ENCODE measurements at regions not wholly inside any gene's neighbourhood (a gene's known extent, or its start where the extent isn't known, plus 50 kb on each side); places are given as distances from the start of the nearest gene placed in this dataset.
"Not testable (repeated sequence)": the region's sequence is repeated elsewhere in the genome, so short reads cannot be mapped to it uniquely, and the experiment has no call there.

GRCh38 chr20:30871127-30871526 is 386.3 kb upstream of the DEFB115 start:
- H3K9me3 ChIP-seq (ENCODE audit: insufficient read depth, low read length); H3K4me2 ChIP-seq (ENCODE audit: low read depth, low read length, poor library complexity, severe bottlenecking); H3K4me3 ChIP-seq (ENCODE audit: insufficient read depth, low read length, poor library complexity, severe bottlenecking); H3K36me3 ChIP-seq (ENCODE audit: low read length); H3F3A ChIP-seq (ENCODE audit: insufficient read depth); H3K27me3 ChIP-seq (ENCODE audit: low read length); H4K20me1 ChIP-seq (ENCODE audit: low read depth, low read length); H3K79me2 ChIP-seq (ENCODE audit: insufficient read depth, low read length); H3K27ac ChIP-seq (ENCODE audit: low read depth, low read length); H2AFZ ChIP-seq (ENCODE audit: low read depth, low read length, severe bottlenecking); H3K9ac ChIP-seq (ENCODE audit: low read length); H3K9me2 ChIP-seq (replicated peaks; ENCODE audit: insufficient read depth, low read length): not testable (repeated sequence)

- not testable (repeated sequence) for H3K9me2 ChIP-seq (replicated peaks; ENCODE audit: insufficient read depth, low read length); H3K27ac ChIP-seq (ENCODE audit: low read depth, low read length); H3F3A ChIP-seq (ENCODE audit: insufficient read depth); H3K9me3 ChIP-seq (ENCODE audit: insufficient read depth, low read length); H3K9ac ChIP-seq (ENCODE audit: low read length); H3K27me3 ChIP-seq (ENCODE audit: low read length); H3K36me3 ChIP-seq (ENCODE audit: low read length); H3K4me3 ChIP-seq (ENCODE audit: insufficient read depth, low read length, poor library complexity, severe bottlenecking); H2AFZ ChIP-seq (ENCODE audit: low read depth, low read length, severe bottlenecking); H3K4me2 ChIP-seq (ENCODE audit: low read depth, low read length, poor library complexity, severe bottlenecking); H4K20me1 ChIP-seq (ENCODE audit: low read depth, low read length); H3K79me2 ChIP-seq (ENCODE audit: insufficient read depth, low read length)
These were observed 385.2 kb upstream of the DEFB115 start for GRCh38 chr20:30872252-30872651.

GRCh38 chr20:30875868-30876267 is 381.6 kb upstream of the DEFB115 start:
- not testable (repeated sequence) for H3K36me3 ChIP-seq (ENCODE audit: low read length); H3K4me3 ChIP-seq (ENCODE audit: insufficient read depth, low read length, poor library complexity, severe bottlenecking); H3K4me2 ChIP-seq (ENCODE audit: low read depth, low read length, poor library complexity, severe bottlenecking); H3K79me2 ChIP-seq (ENCODE audit: insufficient read depth, low read length); H3K27me3 ChIP-seq (ENCODE audit: low read length); H4K20me1 ChIP-seq (ENCODE audit: low read depth, low read length); H3K27ac ChIP-seq (ENCODE audit: low read depth, low read length); H3K9me2 ChIP-seq (replicated peaks; ENCODE audit: insufficient read depth, low read length); H3K9me3 ChIP-seq (ENCODE audit: insufficient read depth, low read length); H3F3A ChIP-seq (ENCODE audit: insufficient read depth); H2AFZ ChIP-seq (ENCODE audit: low read depth, low read length, severe bottlenecking); H3K9ac ChIP-seq (ENCODE audit: low read length)

- H3K36me3 ChIP-seq (ENCODE audit: low read length); H3K4me2 ChIP-seq (ENCODE audit: low read depth, low read length, poor library complexity, severe bottlenecking); H3K9me3 ChIP-seq (ENCODE audit: insufficient read depth, low read length); H3K27ac ChIP-seq (ENCODE audit: low read depth, low read length); H2AFZ ChIP-seq (ENCODE audit: low read depth, low read length, severe bottlenecking); H3K9ac ChIP-seq (ENCODE audit: low read length); H3F3A ChIP-seq (ENCODE audit: insufficient read depth); H3K27me3 ChIP-seq (ENCODE audit: low read length); H3K4me3 ChIP-seq (ENCODE audit: insufficient read depth, low read length, poor library complexity, severe bottlenecking); H3K79me2 ChIP-seq (ENCODE audit: insufficient read depth, low read length); H4K20me1 ChIP-seq (ENCODE audit: low read depth, low read length); H3K9me2 ChIP-seq (replicated peaks; ENCODE audit: insufficient read depth, low read length): not testable (repeated sequence)
These were observed 366.1 kb upstream of the DEFB115 start for GRCh38 chr20:30891400-30891799.

GRCh38 chr20:30892541-30893345 is 364.7 kb upstream of the DEFB115 start:
- Histone ChIP-seq H2AFZ (ENCODE audit: low read depth, low read length, severe bottlenecking) (no peak overlapping the region), H3K4me3 (ENCODE audit: insufficient read depth, low read length, poor library complexity, severe bottlenecking) (no peak overlapping the region), H3K36me3 (ENCODE audit: low read length) (no peaks in the 10 kb centered on the region), H3K9me3 (ENCODE audit: insufficient read depth, low read length) (no peaks in the 10 kb centered on the region), H3K9me2 (replicated peaks; ENCODE audit: insufficient read depth, low read length) (no peaks in the 10 kb centered on the region), H3K9ac (ENCODE audit: low read length) (no peak overlapping the region), H3K27ac (ENCODE audit: low read depth, low read length) (no peak overlapping the region), H3K27me3 (ENCODE audit: low read length) (no peaks in the 10 kb centered on the region), H4K20me1 (ENCODE audit: low read depth, low read length) (no peaks in the 10 kb centered on the region), H3K79me2 (ENCODE audit: insufficient read depth, low read length) (no peaks in the 10 kb centered on the region), H3K4me2 (ENCODE audit: low read depth, low read length, poor library complexity, severe bottlenecking) (no peak overlapping the region), H3F3A (ENCODE audit: insufficient read depth) (no peaks in the 10 kb centered on the region)
- TF ChIP-seq EZH2phosphoT487 (conservative IDR thresholded peaks at IDR 0.05; ENCODE audit: low read length) (no peak), CTCF (IDR thresholded peaks at IDR 0.05; ENCODE audit: insufficient read depth, low read length, poor library complexity, severe bottlenecking) (no peak)

- not testable (repeated sequence) for H3K4me3 ChIP-seq (ENCODE audit: insufficient read depth, low read length, poor library complexity, severe bottlenecking); H3K4me2 ChIP-seq (ENCODE audit: low read depth, low read length, poor library complexity, severe bottlenecking)
These were observed 363.8 kb upstream of the DEFB115 start for GRCh38 chr20:30893346-30894314.

More at GRCh38 chr20:30893346-30894314, 363.8 kb upstream of the DEFB115 start:
- H3K36me3 ChIP-seq (ENCODE audit: low read length); H3K27me3 ChIP-seq (ENCODE audit: low read length); H2AFZ ChIP-seq (ENCODE audit: low read depth, low read length, severe bottlenecking); H4K20me1 ChIP-seq (ENCODE audit: low read depth, low read length); H3K9me3 ChIP-seq (ENCODE audit: insufficient read depth, low read length); H3K27ac ChIP-seq (ENCODE audit: low read depth, low read length); H3K79me2 ChIP-seq (ENCODE audit: insufficient read depth, low read length); H3K9me2 ChIP-seq (replicated peaks; ENCODE audit: insufficient read depth, low read length); H3F3A ChIP-seq (ENCODE audit: insufficient read depth); H3K9ac ChIP-seq (ENCODE audit: low read length): not testable (repeated sequence)

All from SU-DHL-6 (cell line).